Liver (tissue), 7 donors: ENCODE measurements at regions not wholly inside any gene's neighbourhood (a gene's known extent, or its start where the extent isn't known, plus 50 kb on each side); places are given as distances from the start of the nearest gene placed in this dataset.

Experiments
- DNase-seq: peaks from one replicate; pipeline ENCODE4 v3.0.0-alpha.2; 2017; ENCODE audit warnings: low spot score
- H3K27ac ChIP-seq, 2 donors: one replicate each; pipeline ENCODE4 v1.7.0; 2013; ENCODE audit warnings: inconsistent platforms in 2 of 2, low read length in 2 of 2, control low read depth in 1 of 2, low read depth in 1 of 2, mild to moderate bottlenecking in 1 of 2
- H3K27me3 ChIP-seq, 4 donors: one replicate each; pipeline versions ENCODE4 v1.6.1 to v1.7.0; 2013; ENCODE audit warnings: low read length in 3 of 4, inconsistent platforms in 1 of 4, mild to moderate bottlenecking in 1 of 4, moderate library complexity in 1 of 4; ENCODE audit not compliant: control insufficient read depth in 4 of 4, insufficient read depth in 4 of 4
- H3K36me3 ChIP-seq, 4 donors: one replicate each; pipeline versions ENCODE4 v1.6.1 to v1.7.0; 2013; ENCODE audit warnings: low read length in 3 of 4, mild to moderate bottlenecking in 3 of 4, low read depth in 1 of 4, moderate library complexity in 1 of 4; ENCODE audit not compliant: control insufficient read depth in 4 of 4, insufficient read depth in 3 of 4
- H3K4me1 ChIP-seq, 4 donors: one replicate each; pipeline versions ENCODE4 v1.6.1 to v1.7.0; 2013; ENCODE audit warnings: low read length in 3 of 4, mild to moderate bottlenecking in 3 of 4, moderate library complexity in 1 of 4; ENCODE audit not compliant: control insufficient read depth in 4 of 4, insufficient read depth in 4 of 4
- H3K4me3 ChIP-seq, 3 donors: one replicate each; pipeline versions ENCODE4 v1.6.1 to v1.7.0; 2013; ENCODE audit warnings: low read length in 3 of 3, control low read depth in 1 of 3, low read depth in 1 of 3, mild to moderate bottlenecking in 1 of 3
- H3K9ac ChIP-seq, 2 donors: one replicate each; pipeline ENCODE4 v1.7.0; 2013; ENCODE audit warnings: low read length in 2 of 2, mild to moderate bottlenecking in 2 of 2, moderate library complexity in 2 of 2, control low read depth in 1 of 2, low read depth in 1 of 2
- H3K9me3 ChIP-seq, 4 donors: one replicate each; pipeline versions ENCODE4 v1.6.1 to v1.7.0; 2013; ENCODE audit warnings: low read length in 3 of 4; ENCODE audit not compliant: control insufficient read depth in 4 of 4
- EGR1 ChIP-seq, 2 donors: IDR thresholded peaks; 2 replicates each; pipeline ENCODE4 v1.6.1; 2016 to 2018; ENCODE audit warnings: antibody characterized with exemption in 2 of 2, low read depth in 2 of 2
- FOXA1 ChIP-seq: IDR thresholded peaks from 2 replicates; pipeline ENCODE4 v1.6.1; 2016; ENCODE audit warnings: antibody characterized with exemption
- FOXA2 ChIP-seq: IDR thresholded peaks from 2 replicates; pipeline ENCODE4 v1.6.1; 2016; ENCODE audit warnings: antibody characterized with exemption
- GABPA ChIP-seq, 2 donors: IDR thresholded peaks in 1 of 2; conservative IDR thresholded peaks in 1 of 2; 2 replicates each; pipeline ENCODE4 v1.6.1; 2016; ENCODE audit warnings: antibody characterized with exemption in 2 of 2, mild to moderate bottlenecking in 1 of 2, moderate library complexity in 1 of 2
- HNF4A ChIP-seq, 2 donors: conservative IDR thresholded peaks; 2 replicates each; pipeline ENCODE4 v1.6.1; 2016; ENCODE audit warnings: antibody characterized with exemption in 2 of 2, mild to moderate bottlenecking in 2 of 2
- HNF4G ChIP-seq: IDR thresholded peaks from 2 replicates; pipeline ENCODE4 v1.6.1; 2016; ENCODE audit warnings: antibody characterized with exemption
- JUND ChIP-seq, 2 donors: IDR thresholded peaks; 2 replicates each; pipeline ENCODE4 v1.6.1; 2016; ENCODE audit warnings: antibody characterized with exemption in 2 of 2
- NR2F2 ChIP-seq: IDR thresholded peaks from 2 replicates; pipeline ENCODE4 v1.6.1; 2016; ENCODE audit warnings: antibody characterized with exemption
- RAD21 ChIP-seq, 2 donors: IDR thresholded peaks; 2 replicates each; pipeline ENCODE4 v1.6.1; 2016; ENCODE audit warnings: antibody characterized with exemption in 2 of 2, mild to moderate bottlenecking in 2 of 2
- SP1 ChIP-seq: IDR thresholded peaks from 2 replicates; pipeline ENCODE4 v1.6.1; 2018; ENCODE audit warnings: antibody characterized with exemption, mild to moderate bottlenecking
- TAF1 ChIP-seq: conservative IDR thresholded peaks from 2 replicates; pipeline ENCODE4 v1.6.1; 2016; ENCODE audit warnings: antibody characterized with exemption, mild to moderate bottlenecking
- YY1 ChIP-seq: IDR thresholded peaks from 2 replicates; pipeline ENCODE4 v1.6.1; 2016; ENCODE audit warnings: antibody characterized with exemption, mild to moderate bottlenecking
- ZBTB33 ChIP-seq: IDR thresholded peaks from 2 replicates; pipeline ENCODE4 v1.6.1; 2016; ENCODE audit warnings: antibody characterized with exemption
- WGBS: extraction: QIAGEN DNeasy Blood & Tissue Kit; methylation state at CpG from one replicate; pipeline ENCODE4 v1.1.7; 2013; 5-methylcytosine and 5-hydroxymethylcytosine counted together
- TF ChIP-seq, protein P1 (sequence below): IDR thresholded peaks from 2 replicates; pipeline ENCODE4 v1.6.1; 2016; ENCODE audit warnings: antibody characterized with exemption
- TF ChIP-seq, protein P2 (sequence below): IDR thresholded peaks from 2 replicates; pipeline ENCODE4 v1.6.1; 2016; ENCODE audit warnings: antibody characterized with exemption, mild to moderate bottlenecking
- donor health status: healthy.
- donor health status: healthy.
- donor health status: healthy.
- donor health status: healthy.

- TF ChIP-seq YY1, result no peak
- TF ChIP-seq, protein P1, sequence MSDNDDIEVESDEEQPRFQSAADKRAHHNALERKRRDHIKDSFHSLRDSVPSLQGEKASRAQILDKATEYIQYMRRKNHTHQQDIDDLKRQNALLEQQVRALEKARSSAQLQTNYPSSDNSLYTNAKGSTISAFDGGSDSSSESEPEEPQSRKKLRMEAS, result no peak
- no peak for TF ChIP-seq HNF4G
- TF ChIP-seq TAF1, result no peak
- TF ChIP-seq FOXA2, result peak; percentile 32
- TF ChIP-seq RAD21 (IDR thresholded peaks at IDR 0.05), result no peak
- no peak for TF ChIP-seq FOXA1
- TF ChIP-seq SP1, result no peak
These were observed 101.8 kb upstream of the CDH13 start (continued) for GRCh38 chr16:82524976-82525375.

- Histone ChIP-seq H3K27ac (no peak overlapping the region), H3K9ac (no peak overlapping the region), H3K4me1 (peaks cover 0 to 4% (median 0%) of the 10 kb centered on the region in 4 donors), H3K4me3 (no peak overlapping the region), H3K9me3 (no peaks in the 10 kb centered on the region), H3K36me3 (no peaks in the 10 kb centered on the region), H3K27me3 (peaks cover 0 to 4% (median 0%) of the 10 kb centered on the region in 4 donors)
- TF ChIP-seq HNF4G, result no peak
- no peak for TF ChIP-seq EGR1 (IDR thresholded peaks at IDR 0.05; ENCODE audit: low read depth in 2 of 2)
- TF ChIP-seq, protein P2, sequence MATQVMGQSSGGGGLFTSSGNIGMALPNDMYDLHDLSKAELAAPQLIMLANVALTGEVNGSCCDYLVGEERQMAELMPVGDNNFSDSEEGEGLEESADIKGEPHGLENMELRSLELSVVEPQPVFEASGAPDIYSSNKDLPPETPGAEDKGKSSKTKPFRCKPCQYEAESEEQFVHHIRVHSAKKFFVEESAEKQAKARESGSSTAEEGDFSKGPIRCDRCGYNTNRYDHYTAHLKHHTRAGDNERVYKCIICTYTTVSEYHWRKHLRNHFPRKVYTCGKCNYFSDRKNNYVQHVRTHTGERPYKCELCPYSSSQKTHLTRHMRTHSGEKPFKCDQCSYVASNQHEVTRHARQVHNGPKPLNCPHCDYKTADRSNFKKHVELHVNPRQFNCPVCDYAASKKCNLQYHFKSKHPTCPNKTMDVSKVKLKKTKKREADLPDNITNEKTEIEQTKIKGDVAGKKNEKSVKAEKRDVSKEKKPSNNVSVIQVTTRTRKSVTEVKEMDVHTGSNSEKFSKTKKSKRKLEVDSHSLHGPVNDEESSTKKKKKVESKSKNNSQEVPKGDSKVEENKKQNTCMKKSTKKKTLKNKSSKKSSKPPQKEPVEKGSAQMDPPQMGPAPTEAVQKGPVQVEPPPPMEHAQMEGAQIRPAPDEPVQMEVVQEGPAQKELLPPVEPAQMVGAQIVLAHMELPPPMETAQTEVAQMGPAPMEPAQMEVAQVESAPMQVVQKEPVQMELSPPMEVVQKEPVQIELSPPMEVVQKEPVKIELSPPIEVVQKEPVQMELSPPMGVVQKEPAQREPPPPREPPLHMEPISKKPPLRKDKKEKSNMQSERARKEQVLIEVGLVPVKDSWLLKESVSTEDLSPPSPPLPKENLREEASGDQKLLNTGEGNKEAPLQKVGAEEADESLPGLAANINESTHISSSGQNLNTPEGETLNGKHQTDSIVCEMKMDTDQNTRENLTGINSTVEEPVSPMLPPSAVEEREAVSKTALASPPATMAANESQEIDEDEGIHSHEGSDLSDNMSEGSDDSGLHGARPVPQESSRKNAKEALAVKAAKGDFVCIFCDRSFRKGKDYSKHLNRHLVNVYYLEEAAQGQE, result no peak
- TF ChIP-seq, protein P1, result no peak
- TF ChIP-seq NR2F2, result no peak
- no peak for TF ChIP-seq YY1
- TF ChIP-seq HNF4A (conservative IDR thresholded peaks at IDR 0.05), result no peak
- TF ChIP-seq JUND (IDR thresholded peaks at IDR 0.05), result no peak
- no peak for TF ChIP-seq GABPA (IDR thresholded peaks at IDR 0.05 in 1 of 2, conservative IDR thresholded peaks at IDR 0.05 in 1 of 2)
- no peak for TF ChIP-seq TAF1
- DNase-seq, result no peak
- 56% methylated on average over 1 of the region's 1 CpG for WGBS
These were observed 103.0 kb upstream of the CDH13 start for GRCh38 chr16:82523815-82524214.

- Histone ChIP-seq H3K9me3 (no peaks in the 10 kb centered on the region), H3K4me1 (peaks cover 0 to 4% (median 0%) of the 10 kb centered on the region in 4 donors), H3K36me3 (no peaks in the 10 kb centered on the region), H3K27me3 (no peaks in the 10 kb centered on the region), H3K27ac (no peak overlapping the region), H3K4me3 (no peak overlapping the region), H3K9ac (no peak overlapping the region)
- WGBS, result 77% methylated on average over 6 of the region's 6 CpGs
- TF ChIP-seq YY1 (no peak), ZBTB33 (no peak)
- no peak for DNase-seq
These were observed 104.7 kb upstream of the CDH13 start for GRCh38 chr16:82522026-82522425.
